HG03442 (cell line): ENCODE measurements at regions not wholly inside any gene's neighbourhood (a gene's known extent, or its start where the extent isn't known, plus 50 kb on each side); places are given as distances from the start of the nearest gene placed in this dataset.
"Not testable (repeated sequence)": the region's sequence is repeated elsewhere in the genome, so short reads cannot be mapped to it uniquely, and the experiment has no call there.

Experiments
- ATAC-seq: cut with Tn5 transposase; IDR thresholded peaks from one replicate; pipeline ENCODE4 v1.9.1; 2021; ENCODE audit warnings: mild to moderate bottlenecking, moderate library complexity; ENCODE audit not compliant: unreplicated experiment

- ATAC-seq: no peak
These were observed 247.1 kb downstream of the C11orf87 start for GRCh38 chr11:109668973-109669634.

GRCh38 chr11:109677231-109677630 is 255.2 kb downstream of the C11orf87 start:
- no peak for ATAC-seq

GRCh38 chr11:109677876-109678275 is 255.9 kb downstream of the C11orf87 start:
- ATAC-seq: no peak

- ATAC-seq: no peak
These were observed 258.1 kb downstream of the C11orf87 start for GRCh38 chr11:109680127-109680526.

GRCh38 chr11:109682788-109683187 is 260.8 kb downstream of the C11orf87 start:
- ATAC-seq: not testable (repeated sequence)

GRCh38 chr11:109695696-109696095 is 273.7 kb downstream of the C11orf87 start:
- ATAC-seq: no peak

- ATAC-seq: no peak
These were observed 274.4 kb downstream of the C11orf87 start for GRCh38 chr11:109696191-109696897.

GRCh38 chr11:109697140-109697843 is 275.3 kb downstream of the C11orf87 start:
- peak; percentile 93 for ATAC-seq

- ATAC-seq: no peak
These were observed 276.2 kb downstream of the C11orf87 start for GRCh38 chr11:109698237-109698636.

- no peak for ATAC-seq
These were observed 282.4 kb downstream of the C11orf87 start for GRCh38 chr11:109704432-109704831.

- no peak for ATAC-seq
These were observed 285.0 kb downstream of the C11orf87 start for GRCh38 chr11:109706945-109707344.

GRCh38 chr11:109707411-109707810 is 285.4 kb downstream of the C11orf87 start:
- no peak for ATAC-seq

- ATAC-seq: no peak
These were observed 286.2 kb downstream of the C11orf87 start for GRCh38 chr11:109708184-109708583.

- not testable (repeated sequence) for ATAC-seq
These were observed 292.5 kb downstream of the C11orf87 start for GRCh38 chr11:109714444-109714843.

- not testable (repeated sequence) for ATAC-seq
These were observed 293.4 kb downstream of the C11orf87 start for GRCh38 chr11:109715424-109715823.

GRCh38 chr11:109726061-109726460 is 304.1 kb downstream of the C11orf87 start:
- no peak for ATAC-seq

GRCh38 chr11:109728056-109728455 is 306.1 kb downstream of the C11orf87 start:
- ATAC-seq: no peak

- no peak for ATAC-seq
These were observed 307.8 kb downstream of the C11orf87 start for GRCh38 chr11:109729761-109730160.

- ATAC-seq: no peak
These were observed 308.7 kb downstream of the C11orf87 start for GRCh38 chr11:109730669-109731068.

GRCh38 chr11:109731451-109731850 is 309.5 kb downstream of the C11orf87 start:
- ATAC-seq: no peak

GRCh38 chr11:109733245-109733644 is 311.3 kb downstream of the C11orf87 start:
- no peak for ATAC-seq

GRCh38 chr11:109734566-109734965 is 312.6 kb downstream of the C11orf87 start:
- ATAC-seq: no peak
